ENCODE measurements at regions not wholly inside any gene's neighbourhood (a gene's known extent, or its start where the extent isn't known, plus 50 kb on each side); places are given as distances from the start of the nearest gene placed in this dataset.

DNA sequence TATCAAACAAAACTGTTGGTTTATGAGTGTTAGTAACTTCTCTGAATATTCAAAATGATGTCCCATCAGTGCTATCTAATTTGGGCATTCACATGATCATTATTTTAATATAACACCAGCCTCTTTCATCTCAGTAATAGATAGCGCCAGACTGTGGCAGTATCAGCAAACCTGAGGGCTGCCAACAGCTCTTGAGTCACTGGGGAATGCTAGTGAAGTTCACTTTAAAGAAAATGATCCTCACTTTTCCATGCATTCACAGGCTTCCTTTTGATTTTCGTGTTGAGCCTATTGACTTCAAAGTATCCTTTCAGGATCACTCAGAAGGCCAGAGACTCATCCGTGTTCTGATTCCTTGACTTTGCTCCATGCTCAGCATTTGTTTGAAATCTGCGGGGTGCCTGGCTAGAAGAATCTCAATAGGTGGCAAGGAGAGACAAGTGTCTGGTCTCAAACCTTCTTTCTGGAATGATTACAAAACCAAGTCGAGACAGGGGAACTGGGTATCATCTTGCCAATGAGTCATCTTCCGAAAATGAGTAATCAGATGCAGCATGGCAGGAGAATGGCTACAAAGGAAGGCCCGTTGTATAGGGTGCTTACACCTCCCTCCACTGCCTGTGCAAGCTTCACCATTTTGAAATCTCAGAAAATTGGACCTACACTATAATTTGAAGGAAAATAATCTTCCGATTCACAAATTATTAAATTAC lies 509.1 kb downstream of the RASEF start:
- TF ChIP-seq HDAC2 (IDR thresholded peaks at IDR 0.05) (no peak), EHF (CRISPR knock-in tag; IDR thresholded peaks at IDR 0.05) (no peak)
- TF ChIP-seq, protein P1, sequence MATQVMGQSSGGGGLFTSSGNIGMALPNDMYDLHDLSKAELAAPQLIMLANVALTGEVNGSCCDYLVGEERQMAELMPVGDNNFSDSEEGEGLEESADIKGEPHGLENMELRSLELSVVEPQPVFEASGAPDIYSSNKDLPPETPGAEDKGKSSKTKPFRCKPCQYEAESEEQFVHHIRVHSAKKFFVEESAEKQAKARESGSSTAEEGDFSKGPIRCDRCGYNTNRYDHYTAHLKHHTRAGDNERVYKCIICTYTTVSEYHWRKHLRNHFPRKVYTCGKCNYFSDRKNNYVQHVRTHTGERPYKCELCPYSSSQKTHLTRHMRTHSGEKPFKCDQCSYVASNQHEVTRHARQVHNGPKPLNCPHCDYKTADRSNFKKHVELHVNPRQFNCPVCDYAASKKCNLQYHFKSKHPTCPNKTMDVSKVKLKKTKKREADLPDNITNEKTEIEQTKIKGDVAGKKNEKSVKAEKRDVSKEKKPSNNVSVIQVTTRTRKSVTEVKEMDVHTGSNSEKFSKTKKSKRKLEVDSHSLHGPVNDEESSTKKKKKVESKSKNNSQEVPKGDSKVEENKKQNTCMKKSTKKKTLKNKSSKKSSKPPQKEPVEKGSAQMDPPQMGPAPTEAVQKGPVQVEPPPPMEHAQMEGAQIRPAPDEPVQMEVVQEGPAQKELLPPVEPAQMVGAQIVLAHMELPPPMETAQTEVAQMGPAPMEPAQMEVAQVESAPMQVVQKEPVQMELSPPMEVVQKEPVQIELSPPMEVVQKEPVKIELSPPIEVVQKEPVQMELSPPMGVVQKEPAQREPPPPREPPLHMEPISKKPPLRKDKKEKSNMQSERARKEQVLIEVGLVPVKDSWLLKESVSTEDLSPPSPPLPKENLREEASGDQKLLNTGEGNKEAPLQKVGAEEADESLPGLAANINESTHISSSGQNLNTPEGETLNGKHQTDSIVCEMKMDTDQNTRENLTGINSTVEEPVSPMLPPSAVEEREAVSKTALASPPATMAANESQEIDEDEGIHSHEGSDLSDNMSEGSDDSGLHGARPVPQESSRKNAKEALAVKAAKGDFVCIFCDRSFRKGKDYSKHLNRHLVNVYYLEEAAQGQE (IDR thresholded peaks at IDR 0.05): no peak
- TF ChIP-seq, protein P2, sequence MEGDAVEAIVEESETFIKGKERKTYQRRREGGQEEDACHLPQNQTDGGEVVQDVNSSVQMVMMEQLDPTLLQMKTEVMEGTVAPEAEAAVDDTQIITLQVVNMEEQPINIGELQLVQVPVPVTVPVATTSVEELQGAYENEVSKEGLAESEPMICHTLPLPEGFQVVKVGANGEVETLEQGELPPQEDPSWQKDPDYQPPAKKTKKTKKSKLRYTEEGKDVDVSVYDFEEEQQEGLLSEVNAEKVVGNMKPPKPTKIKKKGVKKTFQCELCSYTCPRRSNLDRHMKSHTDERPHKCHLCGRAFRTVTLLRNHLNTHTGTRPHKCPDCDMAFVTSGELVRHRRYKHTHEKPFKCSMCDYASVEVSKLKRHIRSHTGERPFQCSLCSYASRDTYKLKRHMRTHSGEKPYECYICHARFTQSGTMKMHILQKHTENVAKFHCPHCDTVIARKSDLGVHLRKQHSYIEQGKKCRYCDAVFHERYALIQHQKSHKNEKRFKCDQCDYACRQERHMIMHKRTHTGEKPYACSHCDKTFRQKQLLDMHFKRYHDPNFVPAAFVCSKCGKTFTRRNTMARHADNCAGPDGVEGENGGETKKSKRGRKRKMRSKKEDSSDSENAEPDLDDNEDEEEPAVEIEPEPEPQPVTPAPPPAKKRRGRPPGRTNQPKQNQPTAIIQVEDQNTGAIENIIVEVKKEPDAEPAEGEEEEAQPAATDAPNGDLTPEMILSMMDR (IDR thresholded peaks at IDR 0.05): no peak

All from A549 (cell line).